ENCODE measurements at regions not wholly inside any gene's neighbourhood (a gene's known extent, or its start where the extent isn't known, plus 50 kb on each side); places are given as distances from the start of the nearest gene placed in this dataset.
A peak's percentile ranks its signal among the peaks of the same experiment; 100 is the strongest.

- H3K4me1 ChIP-seq, result peaks cover 9% of the 10 kb centered on the region
- 48 to 57% methylated on average over 9 of the region's 9 CpGs for WGBS, 2 donors
- no peak overlapping the region for H3K27ac ChIP-seq
- H3K36me3 ChIP-seq (ENCODE audit: low read depth, missing control alignments), result no peaks in the 10 kb centered on the region
- DNase-seq, result no peak
- no peak overlapping the region for H3K4me3 ChIP-seq
- no peaks in the 10 kb centered on the region for H3K27me3 ChIP-seq
- no peak for TF ChIP-seq CTCF (IDR thresholded peaks at IDR 0.05)
- no peak for TF ChIP-seq POLR2A (IDR thresholded peaks at IDR 0.05)
- H3K9me3 ChIP-seq, result no peaks in the 10 kb centered on the region
- intact Hi-C loops (cut with DNase I; ENCODE audit: low total_unique reads), result no loop called here
Measured at GRCh38 chr3:11721479-11721878, 77.8 kb upstream of the VGLL4 start.

- WGBS, 2 donors, result 21 to 22% methylated on average over 8 of the region's 8 CpGs
- Histone ChIP-seq H3K27me3 (no peaks in the 10 kb centered on the region), H3K9me3 (no peaks in the 10 kb centered on the region), H3K36me3 (ENCODE audit: low read depth, missing control alignments) (no peaks in the 10 kb centered on the region), H3K27ac (peak overlapping the region; percentile 90 to 91), H3K4me3 (peak overlapping the region; percentile 81 to 88), H3K4me1 (peaks cover 9% of the 10 kb centered on the region)
- TF ChIP-seq CTCF (IDR thresholded peaks at IDR 0.05), result no peak
- TF ChIP-seq POLR2A (IDR thresholded peaks at IDR 0.05), result no peak
- DNase-seq, result no peak
- intact Hi-C loops (cut with DNase I; ENCODE audit: low total_unique reads), result no loop called here
Measured at GRCh38 chr3:11720917-11721411, 77.2 kb upstream of the VGLL4 start.

- peaks cover 9% of the 10 kb centered on the region for H3K4me1 ChIP-seq
- H3K9me3 ChIP-seq, result no peaks in the 10 kb centered on the region
- DNase-seq, result peak; percentile 64
- no peaks in the 10 kb centered on the region for H3K27me3 ChIP-seq
- peak overlapping the region; percentile 81 to 88 for H3K4me3 ChIP-seq
- 0 to 1% methylated on average over 7 to 40 of the region's 51 CpGs for WGBS, 2 donors
- TF ChIP-seq CTCF (IDR thresholded peaks at IDR 0.05), result no peak
- no peak for TF ChIP-seq POLR2A (IDR thresholded peaks at IDR 0.05)
- no peaks in the 10 kb centered on the region for H3K36me3 ChIP-seq (ENCODE audit: low read depth, missing control alignments)
- intact Hi-C loops (cut with DNase I; ENCODE audit: low total_unique reads), result no loop called here
- peak overlapping the region; percentile 90 to 91 for H3K27ac ChIP-seq
Measured at GRCh38 chr3:11720304-11720898, 76.7 kb upstream of the VGLL4 start.

- TF ChIP-seq POLR2A (IDR thresholded peaks at IDR 0.05) (no peak), CTCF (IDR thresholded peaks at IDR 0.05) (no peak)
- Histone ChIP-seq H3K36me3 (ENCODE audit: low read depth, missing control alignments) (no peaks in the 10 kb centered on the region), H3K4me3 (peak overlapping the region; percentile 81 to 88), H3K4me1 (peaks cover 9% of the 10 kb centered on the region), H3K27me3 (no peaks in the 10 kb centered on the region), H3K9me3 (no peaks in the 10 kb centered on the region), H3K27ac (peak overlapping the region; percentile 90 to 91)
- DNase-seq, result peak; percentile 91
- intact Hi-C loops (cut with DNase I; ENCODE audit: low total_unique reads), result no loop called here
- WGBS, 2 donors, result 0% methylated on average over 25 to 95 of the region's 121 CpGs
Measured at GRCh38 chr3:11719406-11720303, 75.9 kb upstream of the VGLL4 start.

All from testis (tissue), 2 donors.